ENCODE measurements at regions not wholly inside any gene's neighbourhood (a gene's known extent, or its start where the extent isn't known, plus 50 kb on each side); places are given as distances from the start of the nearest gene placed in this dataset.

DNA sequence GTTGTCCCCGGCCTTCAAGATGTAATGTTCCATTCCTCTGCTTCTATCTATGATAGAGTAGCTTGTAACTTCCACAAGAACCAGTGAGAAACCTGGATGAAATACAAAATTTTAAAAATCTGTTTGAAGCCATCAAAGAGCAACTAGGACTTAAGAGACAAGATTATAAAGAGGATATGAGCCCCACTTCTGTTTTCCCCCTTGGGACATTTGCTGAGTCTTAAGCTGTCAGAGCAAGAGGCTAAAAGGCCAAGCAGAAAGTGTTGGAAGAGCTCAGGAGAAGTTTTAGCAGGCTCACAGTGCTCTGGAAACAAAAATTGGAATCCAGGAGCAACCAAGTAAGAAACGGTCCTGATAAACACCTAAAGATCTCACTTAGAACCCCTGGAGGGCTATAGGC lies 76.1 kb downstream of the ADRB2 start:
- FAIRE-seq (no peak), ATAC-seq (no peak), DNase-seq (ENCODE audit: extremely low read depth in 1 of 4, low spot score in 3 of 4) (no peak)
- H3K9ac ChIP-seq (ENCODE audit: insufficient read depth in 1 of 2, low read depth in 2 of 2, low read length in 2 of 2): no peak overlapping the region
- BruUV-seq (replicated peaks): no TSS peak
- no peak overlapping the region for H2AFZ ChIP-seq (ENCODE audit: low read depth, low read length)
- 0% methylated on average over 2 of the region's 2 CpGs for WGBS (ENCODE audit: insufficient coverage, low coverage, missing lambda C conversion rate)
- H3K36me3 ChIP-seq (ENCODE audit: control insufficient read depth, insufficient read depth, low read length): no peaks in the 10 kb centered on the region
- no peaks in the 10 kb centered on the region for H3K9me3 ChIP-seq (replicated peaks; ENCODE audit: control insufficient read depth, insufficient read depth, low read depth, low read length)
- intact Hi-C loops (cut with micrococcal nuclease) (no loop called here), in situ Hi-C loops (cut with MboI) (loop anchor here (10.0 kb wide), 1 partner anchor 212 kb away; no protein-coding TSS in a partner anchor)
- POLR2A ChIA-PET: interaction anchor here (0.7 kb wide), 1 partner anchor 1832 kb away, joined by 3 read pairs; no protein-coding TSS in a partner anchor
- H3K79me2 ChIP-seq (ENCODE audit: control insufficient read depth, insufficient read depth, low read length): no peaks in the 10 kb centered on the region
- H3K4me2 ChIP-seq (ENCODE audit: insufficient read depth, low read length): no peak overlapping the region
- no peaks in the 10 kb centered on the region for H3K4me1 ChIP-seq (replicated peaks in 1 of 2; ENCODE audit: control insufficient read depth in 2 of 2, insufficient read depth in 2 of 2, low read length in 2 of 2)
- CTCF ChIA-PET (ENCODE audit: low intra/inter-chr PET ratio): no interaction called here
- no peaks in the 10 kb centered on the region for H4K20me1 ChIP-seq (replicated peaks; ENCODE audit: control insufficient read depth, insufficient read depth, low read length)
- H3K27me3 ChIP-seq (ENCODE audit: control insufficient read depth in 2 of 2, insufficient read depth in 2 of 2, low read length in 2 of 2): peaks cover 0 to 4% of the 10 kb centered on the region in 2 experiments; a peak in 2 of 5 replicates
- H3K9me1 ChIP-seq (ENCODE audit: control insufficient read depth, insufficient read depth, low read length): no peaks in the 10 kb centered on the region
- H3K4me3 ChIP-seq: no peak overlapping the region
- TF ChIP-seq, protein P1, sequence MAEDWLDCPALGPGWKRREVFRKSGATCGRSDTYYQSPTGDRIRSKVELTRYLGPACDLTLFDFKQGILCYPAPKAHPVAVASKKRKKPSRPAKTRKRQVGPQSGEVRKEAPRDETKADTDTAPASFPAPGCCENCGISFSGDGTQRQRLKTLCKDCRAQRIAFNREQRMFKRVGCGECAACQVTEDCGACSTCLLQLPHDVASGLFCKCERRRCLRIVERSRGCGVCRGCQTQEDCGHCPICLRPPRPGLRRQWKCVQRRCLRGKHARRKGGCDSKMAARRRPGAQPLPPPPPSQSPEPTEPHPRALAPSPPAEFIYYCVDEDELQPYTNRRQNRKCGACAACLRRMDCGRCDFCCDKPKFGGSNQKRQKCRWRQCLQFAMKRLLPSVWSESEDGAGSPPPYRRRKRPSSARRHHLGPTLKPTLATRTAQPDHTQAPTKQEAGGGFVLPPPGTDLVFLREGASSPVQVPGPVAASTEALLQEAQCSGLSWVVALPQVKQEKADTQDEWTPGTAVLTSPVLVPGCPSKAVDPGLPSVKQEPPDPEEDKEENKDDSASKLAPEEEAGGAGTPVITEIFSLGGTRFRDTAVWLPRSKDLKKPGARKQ (CRISPR knock-in tag; IDR thresholded peaks at IDR 0.05): no peak
- TF ChIP-seq HOXB6 (CRISPR knock-in tag; IDR thresholded peaks at IDR 0.05; ENCODE audit: borderline replicate concordance) (no peak), GATAD2A (IDR thresholded peaks at IDR 0.05) (no peak), PCBP1 (IDR thresholded peaks at IDR 0.05; ENCODE audit: low read depth, low read length, poor library complexity, severe bottlenecking) (no peak), PHTF2 (CRISPR knock-in tag; IDR thresholded peaks at IDR 0.05) (no peak), ZNF780A (CRISPR knock-in tag; IDR thresholded peaks at IDR 0.05) (no peak), ELF4 (CRISPR knock-in tag; IDR thresholded peaks at IDR 0.05) (no peak), POLR3G (IDR thresholded peaks at IDR 0.05; ENCODE audit: extremely low read depth, insufficient read length, insufficient replicate concordance) (no peak), HDAC8 (tag; IDR thresholded peaks at IDR 0.05) (no peak)
- TF ChIP-seq, protein P2, sequence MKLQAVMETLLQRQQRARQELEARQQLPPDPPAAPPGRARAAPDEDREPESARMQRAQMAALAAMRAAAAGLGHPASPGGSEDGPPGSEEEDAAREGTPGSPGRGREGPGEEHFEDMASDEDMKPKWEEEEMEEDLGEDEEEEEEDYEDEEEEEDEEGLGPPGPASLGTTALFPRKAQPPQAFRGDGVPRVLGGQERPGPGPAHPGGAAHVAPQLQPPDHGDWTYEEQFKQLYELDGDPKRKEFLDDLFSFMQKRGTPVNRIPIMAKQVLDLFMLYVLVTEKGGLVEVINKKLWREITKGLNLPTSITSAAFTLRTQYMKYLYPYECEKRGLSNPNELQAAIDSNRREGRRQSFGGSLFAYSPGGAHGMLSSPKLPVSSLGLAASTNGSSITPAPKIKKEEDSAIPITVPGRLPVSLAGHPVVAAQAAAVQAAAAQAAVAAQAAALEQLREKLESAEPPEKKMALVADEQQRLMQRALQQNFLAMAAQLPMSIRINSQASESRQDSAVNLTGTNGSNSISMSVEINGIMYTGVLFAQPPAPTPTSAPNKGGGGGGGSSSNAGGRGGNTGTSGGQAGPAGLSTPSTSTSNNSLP (IDR thresholded peaks at IDR 0.05; ENCODE audit: borderline replicate concordance, low read depth, low read length): no peak
- no peak overlapping the region for H3K27ac ChIP-seq (ENCODE audit: extremely low read depth, low read depth, low read length)
